Endothelial cell of umbilical vein (primary cell): ENCODE measurements at regions not wholly inside any gene's neighbourhood (a gene's known extent, or its start where the extent isn't known, plus 50 kb on each side); places are given as distances from the start of the nearest gene placed in this dataset.

Source experiments
- BruUV-seq: library from RNA; stranded (reverse); fragments of 400-500 nt; replicated peaks from 2 replicates; lab custom pipeline; 2021; lab: Mats Ljungman, UMichigan
- CTCF ChIA-PET: fragments of 300-600, 350-600 bp; sonication (Branson Sonifier 250); formaldehyde crosslinking; loops from one replicate; lab custom pipeline; 2021; ENCODE audit warnings: antibody characterized with exemption, inconsistent platforms; lab: Charles Lee
- POLR2A ChIA-PET: fragments of 300-600, 350-600 bp; sonication (Branson Sonifier 250); formaldehyde crosslinking; loops from one replicate; lab custom pipeline; 2021; ENCODE audit warnings: antibody characterized with exemption, inconsistent platforms; lab: Charles Lee
- DNase-seq: peaks from one replicate; pipeline ENCODE4 v3.0.0-alpha.2; 2011; ENCODE audit warnings: low read depth, low spot score
- FAIRE-seq: peaks from 2 replicates; lab custom pipeline; 2011; peaks lifted over from hg19 to GRCh38; lab: Jason Lieb, UNC
- H2AFZ ChIP-seq: 2 replicates; pipeline ENCODE4 v1.6.0; 2012; ENCODE audit warnings: low read depth, low read length, control low read depth, inconsistent platforms
- H3K27ac ChIP-seq: 2 replicates; pipeline ENCODE4 v1.5.1; 2011; ENCODE audit warnings: low read depth, mild to moderate bottlenecking, control low read depth, low read length, moderate library complexity; ENCODE audit not compliant: insufficient read depth
- H3K27me3 ChIP-seq, 2 experiments: 2 replicates each; pipeline versions ENCODE4 v1.6.0 to v1.6.1; 2011; ENCODE audit warnings: low read length in 2 of 2, mixed read lengths in 1 of 2; ENCODE audit not compliant: control insufficient read depth in 2 of 2, insufficient read depth in 2 of 2
- H3K36me3 ChIP-seq, 2 experiments: 2 replicates in 1 of 2; 3 replicates in 1 of 2; pipeline ENCODE4 v1.5.1; 2011; ENCODE audit warnings: low read length in 2 of 2, mild to moderate bottlenecking in 1 of 2, moderate library complexity in 1 of 2; ENCODE audit not compliant: control insufficient read depth in 2 of 2, insufficient read depth in 2 of 2; ENCODE audit errors: extremely low read depth in 1 of 2
- H3K4me1 ChIP-seq: 3 replicates; pipeline ENCODE4 v1.5.1; 2011; ENCODE audit warnings: mild to moderate bottlenecking, low read length; ENCODE audit not compliant: control insufficient read depth, insufficient read depth; ENCODE audit errors: extremely low read depth
- H3K4me2 ChIP-seq: 2 replicates; pipeline ENCODE4 v1.6.1; 2011; ENCODE audit warnings: low read length, control low read depth, mixed read lengths; ENCODE audit not compliant: insufficient read depth
- H3K4me3 ChIP-seq, 3 experiments: fragments of 200-600 bp in 1 of 3; sonication (generic), shearing (Covaris generic) in 1 of 3; replicated peaks in 1 of 3; 2 replicates each; pipeline ENCODE4 v1.5.1; 2011 to 2016; ENCODE audit warnings: control low read depth in 3 of 3, low read length in 3 of 3, mild to moderate bottlenecking in 2 of 3, inconsistent platforms in 1 of 3, low read depth in 1 of 3, moderate library complexity in 1 of 3; ENCODE audit not compliant: insufficient read depth in 1 of 3
- H3K79me2 ChIP-seq: 2 replicates; pipeline ENCODE4 v1.6.0; 2012; ENCODE audit warnings: low read length, inconsistent platforms; ENCODE audit not compliant: control insufficient read depth, insufficient read depth
- H3K9ac ChIP-seq: replicated peaks from 2 replicates; pipeline ENCODE3; 2011; ENCODE audit warnings: low read length, control low read depth; ENCODE audit not compliant: insufficient read depth; ENCODE audit errors: extremely low read depth
- H3K9me1 ChIP-seq: replicated peaks from 3 replicates; pipeline ENCODE4 v1.6.0; 2011; ENCODE audit warnings: mild to moderate bottlenecking, low read length; ENCODE audit not compliant: control insufficient read depth, insufficient read depth; ENCODE audit errors: extremely low read depth
- H3K9me3 ChIP-seq: replicated peaks from 2 replicates; pipeline ENCODE4 v1.5.1; 2012; ENCODE audit warnings: low read length, inconsistent platforms; ENCODE audit not compliant: control insufficient read depth, insufficient read depth
- H4K20me1 ChIP-seq: replicated peaks from 2 replicates; pipeline ENCODE3; 2011; ENCODE audit warnings: mild to moderate bottlenecking, low read length; ENCODE audit not compliant: control insufficient read depth, insufficient read depth; ENCODE audit errors: extremely low read depth
- CTCF ChIP-seq, 2 donors: IDR thresholded peaks; 1 replicate in 1 of 2; 2 replicates in 1 of 2; pipeline ENCODE4 v1.5.1; 2011; ENCODE audit warnings: low read length in 2 of 2, mild to moderate bottlenecking in 2 of 2, moderate library complexity in 2 of 2, control low read depth in 1 of 2, inconsistent platforms in 1 of 2, low read depth in 1 of 2; ENCODE audit not compliant: insufficient read depth in 1 of 2; ENCODE audit errors: extremely low read depth in 1 of 2
- EZH2 ChIP-seq: IDR thresholded peaks from 2 replicates; pipeline ENCODE4 v1.6.1; 2012; ENCODE audit warnings: borderline replicate concordance, low read depth, mild to moderate bottlenecking, moderate library complexity, low read length, inconsistent platforms; ENCODE audit not compliant: severe bottlenecking
- FOS ChIP-seq: IDR thresholded peaks from 2 replicates; pipeline ENCODE4 v1.6.1; 2011; ENCODE audit warnings: mild to moderate bottlenecking, low read length, moderate library complexity, borderline replicate concordance; ENCODE audit not compliant: insufficient read depth
- GATA2 ChIP-seq: IDR thresholded peaks from 2 replicates; pipeline ENCODE4 v1.7.0; 2011; ENCODE audit warnings: low read depth, mild to moderate bottlenecking, moderate library complexity, mixed read lengths, low read length; ENCODE audit not compliant: insufficient read length, insufficient read depth
- JUN ChIP-seq: IDR thresholded peaks from 2 replicates; pipeline ENCODE4 v1.6.1; 2011; ENCODE audit warnings: borderline replicate concordance, low read depth; ENCODE audit not compliant: insufficient read length, insufficient read depth
- MAX ChIP-seq: IDR thresholded peaks from 2 replicates; pipeline ENCODE4 v1.6.1; 2011; ENCODE audit not compliant: insufficient read depth, insufficient read length
- MYC ChIP-seq: IDR thresholded peaks from one replicate; pipeline ENCODE4 v1.6.1; 2011; ENCODE audit warnings: mild to moderate bottlenecking, low read depth, low read length
- POLR2A ChIP-seq: IDR thresholded peaks from 2 replicates; pipeline ENCODE4 v1.6.1; 2012; ENCODE audit warnings: low read depth, mild to moderate bottlenecking, control low read depth, low read length
- POLR2AphosphoS5 ChIP-seq: IDR thresholded peaks from 2 replicates; pipeline ENCODE4 v1.6.1; 2012; ENCODE audit warnings: low read depth, mild to moderate bottlenecking, control low read depth, low read length, moderate library complexity; ENCODE audit not compliant: insufficient read depth
- dilution Hi-C: fragments of 300-500 bp; cut with MboI; formaldehyde crosslinking; loops from one replicate; pipeline ENCODE4 v1.15.0; 2019; ENCODE audit warnings: low sequenced_read_pairs; ENCODE audit not compliant: extremely low pct_ligation_motif_present
- intact Hi-C: fragments of 100-400 bp; cut with micrococcal nuclease; formaldehyde crosslinking; loops from one replicate; pipeline ENCODE4 v1.10.0; 2022

GRCh38 chr16:65863236-65863635, 503.3 kb upstream of the CDH5 start:
- Histone ChIP-seq H3K4me2 (no peak overlapping the region), H3K4me3 (no peak overlapping the region), H3K4me1 (no peaks in the 10 kb centered on the region), H3K9ac (no peak overlapping the region), H3K9me1 (no peaks in the 10 kb centered on the region), H3K79me2 (no peaks in the 10 kb centered on the region), H3K27me3 (no peaks in the 10 kb centered on the region), H2AFZ (no peak overlapping the region), H4K20me1 (no peaks in the 10 kb centered on the region), H3K36me3 (no peaks in the 10 kb centered on the region), H3K27ac (no peak overlapping the region), H3K9me3 (no peaks in the 10 kb centered on the region)
- CTCF ChIA-PET: no interaction called here
- POLR2A ChIA-PET: no interaction called here
- no peak for TF ChIP-seq POLR2A
- TF ChIP-seq JUN: no peak
- no peak for TF ChIP-seq FOS
- no peak for TF ChIP-seq GATA2
- no TSS peak for BruUV-seq
- DNase-seq (no peak), FAIRE-seq (no peak)
- intact Hi-C loops (no loop called here), dilution Hi-C loops (no loop called here)

GRCh38 chr16:65861131-65861731, 505.3 kb upstream of the CDH5 start:
- POLR2A ChIA-PET: no interaction called here
- H3K9ac ChIP-seq: no peak overlapping the region
- H3K27me3 ChIP-seq: no peaks in the 10 kb centered on the region
- dilution Hi-C loops: no loop called here
- H3K79me2 ChIP-seq: no peaks in the 10 kb centered on the region
- H3K9me1 ChIP-seq: no peaks in the 10 kb centered on the region
- no peak for TF ChIP-seq POLR2AphosphoS5
- no peak for TF ChIP-seq MAX
- no peak for TF ChIP-seq POLR2A
- no peak for TF ChIP-seq JUN
- TF ChIP-seq CTCF (IDR thresholded peaks at IDR 0.05; ENCODE audit: extremely low read depth in 1 of 2, insufficient read depth in 1 of 2, low read depth in 1 of 2, low read length in 2 of 2): no peak
- no peak for TF ChIP-seq FOS
- TF ChIP-seq EZH2: no peak
- no peak for TF ChIP-seq MYC
- TF ChIP-seq GATA2: no peak
- no peak overlapping the region for H2AFZ ChIP-seq
- H3K4me3 ChIP-seq: no peak overlapping the region
- H3K4me1 ChIP-seq: no peaks in the 10 kb centered on the region
- intact Hi-C loops: no loop called here
- H3K9me3 ChIP-seq: no peaks in the 10 kb centered on the region
- no peaks in the 10 kb centered on the region for H3K36me3 ChIP-seq
- no peak overlapping the region for H3K4me2 ChIP-seq
- FAIRE-seq (no peak), DNase-seq (no peak)
- no peaks in the 10 kb centered on the region for H4K20me1 ChIP-seq
- BruUV-seq: no TSS peak
- H3K27ac ChIP-seq: no peak overlapping the region
- CTCF ChIA-PET: no interaction called here
